ENCODE measurements at regions not wholly inside any gene's neighbourhood (a gene's known extent, or its start where the extent isn't known, plus 50 kb on each side); places are given as distances from the start of the nearest gene placed in this dataset.

GRCh38 chr13:34864671-34865070 is 77.4 kb upstream of the NBEA start:
- H3K9me3 ChIP-seq (ENCODE audit: control insufficient read depth in 1 of 2, low read length in 2 of 2), result no peaks in the 10 kb centered on the region
- no peak overlapping the region for H3K27ac ChIP-seq (ENCODE audit: low read depth, low read length)
- no peak overlapping the region for H3K9ac ChIP-seq (ENCODE audit: low read depth in 1 of 2, low read length in 2 of 2)
- no peaks in the 10 kb centered on the region for H3K27me3 ChIP-seq (ENCODE audit: control insufficient read depth in 1 of 2, insufficient read depth in 2 of 2, low read length in 2 of 2)
- H3K4me1 ChIP-seq (ENCODE audit: control insufficient read depth in 1 of 2, insufficient read depth in 2 of 2, low read length in 2 of 2), result peaks cover 4 to 12% of the 10 kb centered on the region in 2 donors
- no peak overlapping the region for H3K4me3 ChIP-seq (ENCODE audit: low read depth in 1 of 2, low read length in 2 of 2)
- no peaks in the 10 kb centered on the region for H3K36me3 ChIP-seq (ENCODE audit: control insufficient read depth in 1 of 2, insufficient read depth in 2 of 2, low read length in 2 of 2)

DNA sequence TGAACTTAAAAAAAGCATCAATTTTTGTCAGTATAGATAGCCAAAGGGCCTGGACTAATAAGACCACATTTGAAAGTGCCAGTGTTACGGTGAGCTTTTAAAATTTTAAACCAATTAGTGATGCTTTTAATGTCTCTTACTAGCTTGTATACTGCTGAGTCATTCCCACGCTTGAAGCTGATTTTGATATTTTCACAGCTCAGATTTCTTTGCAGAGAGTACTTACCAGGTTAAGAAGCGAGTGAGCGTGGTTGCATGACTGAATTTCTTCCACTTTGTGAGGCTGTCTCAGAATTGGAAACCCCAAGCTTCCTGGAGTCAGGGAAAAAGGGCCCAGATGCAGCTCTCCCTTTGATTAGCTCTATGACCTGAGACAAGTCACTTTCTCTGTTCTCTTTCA is 74.5 kb upstream of the NBEA start:
- no peak overlapping the region for H3K4me3 ChIP-seq (ENCODE audit: low read depth in 1 of 2, low read length in 2 of 2)
- H3K27ac ChIP-seq (ENCODE audit: low read depth, low read length), result no peak overlapping the region
- H3K4me1 ChIP-seq (ENCODE audit: control insufficient read depth in 1 of 2, insufficient read depth in 2 of 2, low read length in 2 of 2), result peaks cover 4 to 12% of the 10 kb centered on the region in 2 donors
- no peaks in the 10 kb centered on the region for H3K27me3 ChIP-seq (ENCODE audit: control insufficient read depth in 1 of 2, insufficient read depth in 2 of 2, low read length in 2 of 2)
- no peaks in the 10 kb centered on the region for H3K36me3 ChIP-seq (ENCODE audit: control insufficient read depth in 1 of 2, insufficient read depth in 2 of 2, low read length in 2 of 2)
- H3K9me3 ChIP-seq (ENCODE audit: control insufficient read depth in 1 of 2, low read length in 2 of 2), result no peaks in the 10 kb centered on the region
- no peak overlapping the region for H3K9ac ChIP-seq (ENCODE audit: low read depth in 1 of 2, low read length in 2 of 2)

- H3K27ac ChIP-seq (ENCODE audit: low read depth, low read length), result no peak overlapping the region
- H3K9ac ChIP-seq (ENCODE audit: low read depth in 1 of 2, low read length in 2 of 2), result no peak overlapping the region
- H3K27me3 ChIP-seq (ENCODE audit: control insufficient read depth in 1 of 2, insufficient read depth in 2 of 2, low read length in 2 of 2), result no peaks in the 10 kb centered on the region
- H3K4me3 ChIP-seq (ENCODE audit: low read depth in 1 of 2, low read length in 2 of 2), result no peak overlapping the region
- peaks cover 3 to 8% of the 10 kb centered on the region in 2 donors for H3K4me1 ChIP-seq (ENCODE audit: control insufficient read depth in 1 of 2, insufficient read depth in 2 of 2, low read length in 2 of 2)
- H3K36me3 ChIP-seq (ENCODE audit: control insufficient read depth in 1 of 2, insufficient read depth in 2 of 2, low read length in 2 of 2), result no peaks in the 10 kb centered on the region
- H3K9me3 ChIP-seq (ENCODE audit: control insufficient read depth in 1 of 2, low read length in 2 of 2), result no peaks in the 10 kb centered on the region
These were observed 73.3 kb upstream of the NBEA start for GRCh38 chr13:34868733-34869132.

DNA sequence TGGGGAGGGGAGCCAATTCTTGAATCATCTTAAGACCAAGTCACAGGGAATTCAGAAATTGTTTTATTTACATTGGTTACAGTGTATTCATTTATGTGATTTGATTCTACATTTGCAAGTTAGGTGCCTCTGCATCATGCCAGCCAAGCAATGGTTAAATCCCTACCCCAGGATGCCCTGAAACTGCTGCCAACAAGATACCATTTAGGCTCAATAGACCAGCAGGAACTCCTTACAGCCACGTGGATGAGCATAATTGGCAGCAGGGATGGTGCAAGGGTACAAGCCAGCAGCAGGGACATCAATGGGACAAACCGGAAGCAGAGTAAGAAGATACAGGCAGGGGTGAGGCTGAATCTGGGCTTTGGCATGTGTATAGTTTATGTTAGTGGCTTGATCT is 72.4 kb upstream of the NBEA start:
- H3K27me3 ChIP-seq (ENCODE audit: control insufficient read depth in 1 of 2, insufficient read depth in 2 of 2, low read length in 2 of 2), result no peaks in the 10 kb centered on the region
- H3K4me1 ChIP-seq (ENCODE audit: control insufficient read depth in 1 of 2, insufficient read depth in 2 of 2, low read length in 2 of 2), result no peaks in the 10 kb centered on the region
- H3K36me3 ChIP-seq (ENCODE audit: control insufficient read depth in 1 of 2, insufficient read depth in 2 of 2, low read length in 2 of 2), result no peaks in the 10 kb centered on the region
- H3K4me3 ChIP-seq (ENCODE audit: low read depth in 1 of 2, low read length in 2 of 2), result no peak overlapping the region
- H3K9me3 ChIP-seq (ENCODE audit: control insufficient read depth in 1 of 2, low read length in 2 of 2), result no peaks in the 10 kb centered on the region
- H3K27ac ChIP-seq (ENCODE audit: low read depth, low read length), result no peak overlapping the region
- H3K9ac ChIP-seq (ENCODE audit: low read depth in 1 of 2, low read length in 2 of 2), result no peak overlapping the region

DNA sequence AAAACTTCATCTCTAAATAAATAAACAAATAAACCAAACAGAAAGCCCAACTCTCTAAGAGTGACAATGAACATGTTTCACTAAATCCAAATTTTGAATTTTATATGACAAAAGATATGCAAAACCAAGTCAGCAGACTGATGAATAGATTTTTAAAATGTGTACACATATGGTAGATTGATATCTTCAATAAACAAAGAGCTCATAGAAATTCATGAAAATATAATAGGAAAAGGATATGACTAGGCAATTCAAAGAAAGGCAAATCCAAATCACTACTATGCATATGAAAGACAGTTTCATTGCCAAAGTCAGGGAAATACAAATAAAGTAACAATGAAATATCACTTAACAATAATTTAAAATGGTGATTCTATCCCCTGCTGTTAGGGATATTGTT is 63.7 kb upstream of the NBEA start:
- Histone ChIP-seq H3K9ac (ENCODE audit: low read depth in 1 of 2, low read length in 2 of 2) (no peak overlapping the region), H3K9me3 (ENCODE audit: control insufficient read depth in 1 of 2, low read length in 2 of 2) (no peaks in the 10 kb centered on the region), H3K4me3 (ENCODE audit: low read depth in 1 of 2, low read length in 2 of 2) (no peak overlapping the region), H3K4me1 (ENCODE audit: control insufficient read depth in 1 of 2, insufficient read depth in 2 of 2, low read length in 2 of 2) (no peaks in the 10 kb centered on the region), H3K27ac (ENCODE audit: low read depth, low read length) (no peak overlapping the region), H3K36me3 (ENCODE audit: control insufficient read depth in 1 of 2, insufficient read depth in 2 of 2, low read length in 2 of 2) (no peaks in the 10 kb centered on the region), H3K27me3 (ENCODE audit: control insufficient read depth in 1 of 2, insufficient read depth in 2 of 2, low read length in 2 of 2) (no peaks in the 10 kb centered on the region)

DNA sequence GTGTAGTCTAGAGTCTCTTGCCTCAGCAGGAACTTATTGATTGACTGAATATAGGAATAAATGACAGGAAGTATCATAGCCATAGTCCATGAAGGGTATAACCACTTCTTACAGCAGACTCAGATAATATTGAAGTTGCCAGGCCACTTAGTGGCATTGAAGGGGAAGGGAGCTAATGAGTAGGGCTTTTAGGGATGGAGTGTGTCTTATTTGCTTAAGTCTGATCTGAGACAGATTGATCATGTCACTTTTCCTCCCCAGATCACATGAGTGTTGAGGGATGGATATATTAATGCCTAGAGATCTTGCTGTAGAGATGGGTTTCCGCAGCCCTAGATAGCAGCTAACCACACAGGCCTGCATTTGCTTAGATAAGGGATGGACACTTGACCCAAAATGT is 62.2 kb upstream of the NBEA start:
- Histone ChIP-seq H3K4me1 (ENCODE audit: control insufficient read depth in 1 of 2, insufficient read depth in 2 of 2, low read length in 2 of 2) (no peaks in the 10 kb centered on the region), H3K9me3 (ENCODE audit: control insufficient read depth in 1 of 2, low read length in 2 of 2) (no peaks in the 10 kb centered on the region), H3K4me3 (ENCODE audit: low read depth in 1 of 2, low read length in 2 of 2) (no peak overlapping the region), H3K27ac (ENCODE audit: low read depth, low read length) (no peak overlapping the region), H3K36me3 (ENCODE audit: control insufficient read depth in 1 of 2, insufficient read depth in 2 of 2, low read length in 2 of 2) (no peaks in the 10 kb centered on the region), H3K27me3 (ENCODE audit: control insufficient read depth in 1 of 2, insufficient read depth in 2 of 2, low read length in 2 of 2) (no peaks in the 10 kb centered on the region), H3K9ac (ENCODE audit: low read depth in 1 of 2, low read length in 2 of 2) (no peak overlapping the region)

DNA sequence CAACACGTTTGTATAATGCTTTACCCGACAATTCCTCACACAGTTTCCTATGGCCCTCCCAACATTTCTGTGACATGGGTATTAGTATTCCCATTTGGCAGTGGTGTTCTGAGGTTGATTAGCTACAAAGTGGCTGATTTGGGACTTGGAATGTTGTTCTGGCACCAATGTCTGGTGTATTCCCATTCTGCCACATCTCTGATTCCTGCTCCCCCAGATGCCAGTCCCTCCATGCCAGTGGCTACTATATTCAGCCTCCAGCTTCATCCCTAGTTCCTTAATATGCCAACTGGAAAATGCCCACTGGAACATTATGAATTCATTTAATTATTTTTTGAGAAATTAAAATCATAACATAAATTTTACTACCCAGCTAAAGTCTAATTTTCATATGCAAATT is 60.6 kb upstream of the NBEA start:
- Histone ChIP-seq H3K9me3 (ENCODE audit: control insufficient read depth in 1 of 2, low read length in 2 of 2) (no peaks in the 10 kb centered on the region), H3K4me3 (ENCODE audit: low read depth in 1 of 2, low read length in 2 of 2) (no peak overlapping the region)

GRCh38 chr13:34883396-34883795 is 58.7 kb upstream of the NBEA start:
- Histone ChIP-seq H3K9me3 (ENCODE audit: control insufficient read depth in 1 of 2, low read length in 2 of 2) (no peaks in the 10 kb centered on the region), H3K9ac (ENCODE audit: low read depth in 1 of 2, low read length in 2 of 2) (no peak overlapping the region), H3K27me3 (ENCODE audit: control insufficient read depth in 1 of 2, insufficient read depth in 2 of 2, low read length in 2 of 2) (no peaks in the 10 kb centered on the region), H3K4me3 (ENCODE audit: low read depth in 1 of 2, low read length in 2 of 2) (no peak overlapping the region), H3K27ac (ENCODE audit: low read depth, low read length) (no peak overlapping the region), H3K36me3 (ENCODE audit: control insufficient read depth in 1 of 2, insufficient read depth in 2 of 2, low read length in 2 of 2) (no peaks in the 10 kb centered on the region), H3K4me1 (ENCODE audit: control insufficient read depth in 1 of 2, insufficient read depth in 2 of 2, low read length in 2 of 2) (no peaks in the 10 kb centered on the region)

More for the DNA sequence above, 60.6 kb upstream of the NBEA start:
- H3K27me3 ChIP-seq (ENCODE audit: control insufficient read depth in 1 of 2, insufficient read depth in 2 of 2, low read length in 2 of 2), result no peaks in the 10 kb centered on the region
- H3K9ac ChIP-seq (ENCODE audit: low read depth in 1 of 2, low read length in 2 of 2), result no peak overlapping the region
- H3K4me1 ChIP-seq (ENCODE audit: control insufficient read depth in 1 of 2, insufficient read depth in 2 of 2, low read length in 2 of 2), result no peaks in the 10 kb centered on the region
- H3K36me3 ChIP-seq (ENCODE audit: control insufficient read depth in 1 of 2, insufficient read depth in 2 of 2, low read length in 2 of 2), result no peaks in the 10 kb centered on the region
- H3K27ac ChIP-seq (ENCODE audit: low read depth, low read length), result no peak overlapping the region

DNA sequence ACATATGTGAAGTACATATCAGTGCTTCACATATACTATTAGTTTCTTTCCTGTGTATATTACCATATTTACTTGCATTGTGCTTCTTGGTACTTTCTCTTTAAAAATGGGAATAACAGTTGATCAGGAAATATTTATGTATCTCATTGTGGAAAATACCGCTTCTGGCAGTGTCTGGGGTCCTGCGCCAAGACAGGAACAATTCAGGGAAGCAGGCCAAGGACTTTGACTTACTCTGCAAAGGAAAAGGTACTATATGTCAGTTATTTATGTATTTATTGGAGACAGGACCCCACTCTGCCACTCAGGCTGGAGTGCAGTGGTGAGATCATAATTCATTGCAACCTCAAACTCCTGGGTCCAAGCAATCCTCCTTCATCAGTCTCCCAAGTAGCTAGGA is 57.7 kb upstream of the NBEA start:
- no peak overlapping the region for H3K4me3 ChIP-seq (ENCODE audit: low read depth in 1 of 2, low read length in 2 of 2)
- no peaks in the 10 kb centered on the region for H3K27me3 ChIP-seq (ENCODE audit: control insufficient read depth in 1 of 2, insufficient read depth in 2 of 2, low read length in 2 of 2)
- H3K27ac ChIP-seq (ENCODE audit: low read depth, low read length), result no peak overlapping the region
- H3K9ac ChIP-seq (ENCODE audit: low read depth in 1 of 2, low read length in 2 of 2), result no peak overlapping the region
- H3K9me3 ChIP-seq (ENCODE audit: control insufficient read depth in 1 of 2, low read length in 2 of 2), result no peaks in the 10 kb centered on the region
- no peaks in the 10 kb centered on the region for H3K4me1 ChIP-seq (ENCODE audit: control insufficient read depth in 1 of 2, insufficient read depth in 2 of 2, low read length in 2 of 2)
- no peaks in the 10 kb centered on the region for H3K36me3 ChIP-seq (ENCODE audit: control insufficient read depth in 1 of 2, insufficient read depth in 2 of 2, low read length in 2 of 2)

GRCh38 chr13:34886121-34886875 is 55.8 kb upstream of the NBEA start:
- H3K4me1 ChIP-seq (ENCODE audit: control insufficient read depth in 1 of 2, insufficient read depth in 2 of 2, low read length in 2 of 2), result no peaks in the 10 kb centered on the region
- H3K9ac ChIP-seq (ENCODE audit: low read depth in 1 of 2, low read length in 2 of 2), result no peak overlapping the region
- H3K27me3 ChIP-seq (ENCODE audit: control insufficient read depth in 1 of 2, insufficient read depth in 2 of 2, low read length in 2 of 2), result no peaks in the 10 kb centered on the region
- H3K36me3 ChIP-seq (ENCODE audit: control insufficient read depth in 1 of 2, insufficient read depth in 2 of 2, low read length in 2 of 2), result no peaks in the 10 kb centered on the region
- H3K27ac ChIP-seq (ENCODE audit: low read depth, low read length), result no peak overlapping the region
- no peaks in the 10 kb centered on the region for H3K9me3 ChIP-seq (ENCODE audit: control insufficient read depth in 1 of 2, low read length in 2 of 2)
- no peak overlapping the region for H3K4me3 ChIP-seq (ENCODE audit: low read depth in 1 of 2, low read length in 2 of 2)

GRCh38 chr13:34886987-34887386 is 55.1 kb upstream of the NBEA start:
- no peak overlapping the region for H3K4me3 ChIP-seq (ENCODE audit: low read depth in 1 of 2, low read length in 2 of 2)
- no peaks in the 10 kb centered on the region for H3K27me3 ChIP-seq (ENCODE audit: control insufficient read depth in 1 of 2, insufficient read depth in 2 of 2, low read length in 2 of 2)

More at GRCh38 chr13:34886987-34887386, 55.1 kb upstream of the NBEA start:
- Histone ChIP-seq H3K36me3 (ENCODE audit: control insufficient read depth in 1 of 2, insufficient read depth in 2 of 2, low read length in 2 of 2) (no peaks in the 10 kb centered on the region), H3K9me3 (ENCODE audit: control insufficient read depth in 1 of 2, low read length in 2 of 2) (no peaks in the 10 kb centered on the region), H3K9ac (ENCODE audit: low read depth in 1 of 2, low read length in 2 of 2) (no peak overlapping the region), H3K27ac (ENCODE audit: low read depth, low read length) (no peak overlapping the region), H3K4me1 (ENCODE audit: control insufficient read depth in 1 of 2, insufficient read depth in 2 of 2, low read length in 2 of 2) (no peaks in the 10 kb centered on the region)

Measured in duodenal mucosa (tissue), 2 donors.